ENCODE measurements at regions not wholly inside any gene's neighbourhood (a gene's known extent, or its start where the extent isn't known, plus 50 kb on each side); places are given as distances from the start of the nearest gene placed in this dataset.

GRCh38 chr7:46672861-46673260, 751.8 kb upstream of the IGFBP3 start:
- DNase-seq (ENCODE audit: low spot score in 2 of 2) = no peak
- Histone ChIP-seq H3K4me3 (no peak overlapping the region), H3K4me1 (no peaks in the 10 kb centered on the region), H3K9me3 (no peaks in the 10 kb centered on the region), H3K27ac (no peak overlapping the region), H3K27me3 (no peaks in the 10 kb centered on the region), H3K36me3 (no peaks in the 10 kb centered on the region)
- TF ChIP-seq, protein P1, sequence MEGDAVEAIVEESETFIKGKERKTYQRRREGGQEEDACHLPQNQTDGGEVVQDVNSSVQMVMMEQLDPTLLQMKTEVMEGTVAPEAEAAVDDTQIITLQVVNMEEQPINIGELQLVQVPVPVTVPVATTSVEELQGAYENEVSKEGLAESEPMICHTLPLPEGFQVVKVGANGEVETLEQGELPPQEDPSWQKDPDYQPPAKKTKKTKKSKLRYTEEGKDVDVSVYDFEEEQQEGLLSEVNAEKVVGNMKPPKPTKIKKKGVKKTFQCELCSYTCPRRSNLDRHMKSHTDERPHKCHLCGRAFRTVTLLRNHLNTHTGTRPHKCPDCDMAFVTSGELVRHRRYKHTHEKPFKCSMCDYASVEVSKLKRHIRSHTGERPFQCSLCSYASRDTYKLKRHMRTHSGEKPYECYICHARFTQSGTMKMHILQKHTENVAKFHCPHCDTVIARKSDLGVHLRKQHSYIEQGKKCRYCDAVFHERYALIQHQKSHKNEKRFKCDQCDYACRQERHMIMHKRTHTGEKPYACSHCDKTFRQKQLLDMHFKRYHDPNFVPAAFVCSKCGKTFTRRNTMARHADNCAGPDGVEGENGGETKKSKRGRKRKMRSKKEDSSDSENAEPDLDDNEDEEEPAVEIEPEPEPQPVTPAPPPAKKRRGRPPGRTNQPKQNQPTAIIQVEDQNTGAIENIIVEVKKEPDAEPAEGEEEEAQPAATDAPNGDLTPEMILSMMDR (IDR thresholded peaks at IDR 0.05) = no peak
- intact Hi-C loops (cut with DNase I) = no loop called here

GRCh38 chr7:46671108-46671769, 750.2 kb upstream of the IGFBP3 start:
- no peak for DNase-seq (ENCODE audit: low spot score in 2 of 2)
- no peaks in the 10 kb centered on the region for H3K36me3 ChIP-seq
- no peak overlapping the region for H3K4me3 ChIP-seq
- intact Hi-C loops (cut with DNase I) = no loop called here
- H3K9me3 ChIP-seq = no peaks in the 10 kb centered on the region
- TF ChIP-seq, protein P1 (IDR thresholded peaks at IDR 0.05) = no peak
- no peak overlapping the region for H3K27ac ChIP-seq
- no peaks in the 10 kb centered on the region for H3K4me1 ChIP-seq
- H3K27me3 ChIP-seq = no peaks in the 10 kb centered on the region

DNA sequence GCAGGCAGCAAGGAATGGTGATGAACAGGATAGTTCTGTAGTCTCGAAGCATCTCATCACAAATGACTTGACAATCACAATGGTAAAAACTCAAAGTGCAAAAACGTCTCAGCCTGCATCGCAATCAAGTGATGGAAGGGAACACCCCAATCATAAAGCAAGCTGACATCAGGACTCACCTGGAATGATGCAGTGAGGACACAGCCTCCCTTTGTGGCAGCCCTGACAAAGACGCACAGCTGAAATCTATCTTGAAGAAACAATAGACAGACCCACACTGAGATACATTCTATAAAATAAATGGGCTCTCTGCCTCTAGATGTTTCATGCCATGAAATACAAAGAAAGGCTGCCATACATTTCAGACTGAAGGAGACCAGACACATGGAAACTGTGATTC, 748.0 kb upstream of the IGFBP3 start:
- intact Hi-C loops (cut with DNase I) = loop anchor here (10.0 kb wide), 1 partner anchor 144 kb away; no protein-coding TSS in a partner anchor
- Histone ChIP-seq H3K4me3 (no peak overlapping the region), H3K27me3 (no peaks in the 10 kb centered on the region), H3K36me3 (no peaks in the 10 kb centered on the region), H3K27ac (no peak overlapping the region), H3K4me1 (no peaks in the 10 kb centered on the region), H3K9me3 (no peaks in the 10 kb centered on the region)
- no peak for DNase-seq (ENCODE audit: low spot score in 2 of 2)
- TF ChIP-seq, protein P1 (IDR thresholded peaks at IDR 0.05) = no peak

GRCh38 chr7:46664453-46664852, 743.4 kb upstream of the IGFBP3 start:
- TF ChIP-seq, protein P1 (IDR thresholded peaks at IDR 0.05) = no peak
- Histone ChIP-seq H3K9me3 (no peaks in the 10 kb centered on the region), H3K27ac (no peak overlapping the region), H3K27me3 (no peaks in the 10 kb centered on the region), H3K36me3 (no peaks in the 10 kb centered on the region), H3K4me3 (no peak overlapping the region), H3K4me1 (no peaks in the 10 kb centered on the region)
- DNase-seq (ENCODE audit: low spot score in 2 of 2) = no peak
- intact Hi-C loops (cut with DNase I) = loop anchor here (10.0 kb wide), 1 partner anchor 140 kb away; no protein-coding TSS in a partner anchor

DNA sequence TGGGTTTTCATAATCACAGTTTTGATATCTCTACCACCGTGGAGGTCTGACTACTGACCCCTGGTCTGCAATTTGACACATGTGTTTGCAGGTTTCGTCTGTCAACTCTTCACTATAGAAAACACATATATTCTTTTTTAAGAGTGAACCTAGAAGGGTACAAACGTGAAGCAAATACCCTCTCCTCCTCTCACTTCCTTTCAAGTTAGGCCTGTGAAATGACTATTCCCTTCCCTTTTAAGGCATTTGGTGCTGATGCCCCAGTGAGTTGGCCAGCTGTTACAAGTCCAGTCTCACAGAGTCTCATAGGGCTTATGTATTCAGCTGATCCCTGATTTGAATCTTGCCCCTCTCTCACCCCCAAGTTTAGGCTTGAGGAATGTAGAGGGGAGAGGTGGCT, 742.0 kb upstream of the IGFBP3 start:
- no peak for DNase-seq (ENCODE audit: low spot score in 2 of 2)
- H3K36me3 ChIP-seq = no peaks in the 10 kb centered on the region
- H3K9me3 ChIP-seq = no peaks in the 10 kb centered on the region
- no peak overlapping the region for H3K4me3 ChIP-seq
- no peak overlapping the region for H3K27ac ChIP-seq
- H3K27me3 ChIP-seq = no peaks in the 10 kb centered on the region
- TF ChIP-seq, protein P1 (IDR thresholded peaks at IDR 0.05) = no peak
- H3K4me1 ChIP-seq = no peaks in the 10 kb centered on the region
- intact Hi-C loops (cut with DNase I) = loop anchor here (10.0 kb wide), 1 partner anchor 138 kb away; no protein-coding TSS in a partner anchor

Data from ascending aorta (tissue), 2 donors.